ENCODE measurements at regions not wholly inside any gene's neighbourhood (a gene's known extent, or its start where the extent isn't known, plus 50 kb on each side); places are given as distances from the start of the nearest gene placed in this dataset.

GRCh38 chr2:168327328-168327727 lies 79.9 kb upstream of the STK39 start:
- TF ChIP-seq CTCF (IDR thresholded peaks at IDR 0.05): no peak
- TF ChIP-seq POLR2A (IDR thresholded peaks at IDR 0.05): no peak
- no peak for TF ChIP-seq POLR2AphosphoS5 (IDR thresholded peaks at IDR 0.05)
- TF ChIP-seq EP300 (IDR thresholded peaks at IDR 0.05): no peak
